ENCODE measurements at regions not wholly inside any gene's neighbourhood (a gene's known extent, or its start where the extent isn't known, plus 50 kb on each side); places are given as distances from the start of the nearest gene placed in this dataset.

DNA sequence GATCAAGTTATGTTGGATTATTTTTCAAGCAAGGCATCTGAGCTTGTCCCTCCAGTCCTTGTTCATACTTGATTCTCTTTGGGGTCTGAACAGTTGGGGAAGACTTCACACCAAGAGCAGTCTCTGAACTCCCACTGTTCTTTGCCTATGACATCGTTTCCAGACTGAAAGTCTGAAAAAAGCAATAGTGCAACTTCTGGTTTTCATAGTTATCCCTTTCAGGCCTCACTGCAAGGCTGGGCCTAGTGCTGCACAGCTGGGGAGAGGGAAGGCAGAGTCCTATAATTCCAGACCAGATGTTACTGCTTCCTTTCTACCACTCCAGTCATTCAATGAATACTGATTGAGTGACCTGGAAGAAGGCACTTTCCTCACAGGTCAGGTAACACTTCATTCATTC, 187.1 kb upstream of the CCND2 start:
- Histone ChIP-seq H3K9me3 (no peaks in the 10 kb centered on the region), H3K4me3 (no peak overlapping the region), H3K4me1 (replicated peaks) (no peaks in the 10 kb centered on the region), H3K27me3 (replicated peaks; ENCODE audit: insufficient read depth) (no peaks in the 10 kb centered on the region), H3K36me3 (no peaks in the 10 kb centered on the region), H3K27ac (no peak overlapping the region)
- TF ChIP-seq POLR2AphosphoS5 (IDR thresholded peaks at IDR 0.05), result no peak
- no peak for TF ChIP-seq POLR2A (IDR thresholded peaks at IDR 0.05)
- TF ChIP-seq, protein P1, sequence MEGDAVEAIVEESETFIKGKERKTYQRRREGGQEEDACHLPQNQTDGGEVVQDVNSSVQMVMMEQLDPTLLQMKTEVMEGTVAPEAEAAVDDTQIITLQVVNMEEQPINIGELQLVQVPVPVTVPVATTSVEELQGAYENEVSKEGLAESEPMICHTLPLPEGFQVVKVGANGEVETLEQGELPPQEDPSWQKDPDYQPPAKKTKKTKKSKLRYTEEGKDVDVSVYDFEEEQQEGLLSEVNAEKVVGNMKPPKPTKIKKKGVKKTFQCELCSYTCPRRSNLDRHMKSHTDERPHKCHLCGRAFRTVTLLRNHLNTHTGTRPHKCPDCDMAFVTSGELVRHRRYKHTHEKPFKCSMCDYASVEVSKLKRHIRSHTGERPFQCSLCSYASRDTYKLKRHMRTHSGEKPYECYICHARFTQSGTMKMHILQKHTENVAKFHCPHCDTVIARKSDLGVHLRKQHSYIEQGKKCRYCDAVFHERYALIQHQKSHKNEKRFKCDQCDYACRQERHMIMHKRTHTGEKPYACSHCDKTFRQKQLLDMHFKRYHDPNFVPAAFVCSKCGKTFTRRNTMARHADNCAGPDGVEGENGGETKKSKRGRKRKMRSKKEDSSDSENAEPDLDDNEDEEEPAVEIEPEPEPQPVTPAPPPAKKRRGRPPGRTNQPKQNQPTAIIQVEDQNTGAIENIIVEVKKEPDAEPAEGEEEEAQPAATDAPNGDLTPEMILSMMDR (IDR thresholded peaks at IDR 0.05), result no peak
- WGBS, result 68% methylated on average over 1 of the region's 1 CpG
- no peak for DNase-seq (ENCODE audit: low spot score)
- intact Hi-C loops (cut with DNase I), result no loop called here

DNA sequence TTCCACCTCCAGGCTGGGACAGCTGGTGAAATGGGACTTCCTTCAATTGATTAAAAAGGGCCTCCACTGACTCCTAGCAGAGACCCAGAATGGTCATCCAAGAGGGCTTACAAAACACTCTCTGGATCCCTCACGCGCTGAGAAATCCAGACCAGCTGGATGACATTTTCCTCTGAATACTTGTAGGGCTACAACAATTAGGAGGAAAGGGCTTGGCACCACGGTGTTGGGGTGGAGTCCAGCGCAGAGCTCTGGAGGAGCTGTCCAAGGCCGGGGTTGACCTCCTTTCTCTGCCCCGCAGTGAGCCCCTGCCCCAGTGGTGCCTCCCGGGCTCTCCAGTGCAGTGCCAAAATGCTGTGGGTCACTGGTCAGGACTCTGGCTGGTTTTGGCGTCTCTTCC, 189.0 kb upstream of the CCND2 start:
- no peak for DNase-seq (ENCODE audit: low spot score)
- Histone ChIP-seq H3K36me3 (no peaks in the 10 kb centered on the region), H3K4me1 (replicated peaks) (no peaks in the 10 kb centered on the region), H3K27me3 (replicated peaks; ENCODE audit: insufficient read depth) (no peaks in the 10 kb centered on the region), H3K9me3 (no peaks in the 10 kb centered on the region), H3K27ac (no peak overlapping the region), H3K4me3 (no peak overlapping the region)
- WGBS, result 64% methylated on average over 8 of the region's 8 CpGs
- intact Hi-C loops (cut with DNase I), result no loop called here
- TF ChIP-seq POLR2AphosphoS5 (IDR thresholded peaks at IDR 0.05) (no peak), POLR2A (IDR thresholded peaks at IDR 0.05) (no peak)
- TF ChIP-seq, protein P1 (IDR thresholded peaks at IDR 0.05), result no peak

DNA sequence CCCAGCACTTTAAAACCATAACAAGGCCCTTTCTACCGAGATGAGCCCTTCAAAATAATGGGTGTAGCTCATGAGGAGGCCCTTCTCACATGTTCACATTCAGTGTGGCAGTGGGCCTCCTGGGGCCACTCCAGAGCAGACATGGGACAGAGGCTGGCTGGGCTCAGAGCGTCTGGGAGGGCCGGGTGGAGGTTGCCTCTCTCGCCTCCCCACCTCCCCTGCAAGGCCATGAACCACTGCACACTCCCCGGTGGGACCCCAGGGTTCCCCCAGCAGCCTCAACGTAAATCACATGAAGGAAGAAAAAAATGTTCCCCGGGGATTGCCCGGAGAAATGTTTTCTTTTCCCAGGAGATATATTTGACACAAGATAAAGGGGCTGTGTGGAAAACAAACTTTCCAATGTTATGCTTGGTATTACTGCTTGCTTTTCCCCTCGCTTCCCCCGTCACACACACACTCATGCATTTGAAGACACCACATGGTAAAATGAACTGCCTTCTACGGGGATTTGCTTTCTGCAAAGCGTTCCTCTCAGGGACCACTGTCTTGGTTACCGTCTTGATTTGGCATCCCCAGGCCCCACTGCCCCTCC, 190.7 kb upstream of the CCND2 start:
- WGBS, result 71% methylated on average over 13 of the region's 13 CpGs
- H3K4me3 ChIP-seq, result no peak overlapping the region
- no peak for DNase-seq (ENCODE audit: low spot score)

DNA sequence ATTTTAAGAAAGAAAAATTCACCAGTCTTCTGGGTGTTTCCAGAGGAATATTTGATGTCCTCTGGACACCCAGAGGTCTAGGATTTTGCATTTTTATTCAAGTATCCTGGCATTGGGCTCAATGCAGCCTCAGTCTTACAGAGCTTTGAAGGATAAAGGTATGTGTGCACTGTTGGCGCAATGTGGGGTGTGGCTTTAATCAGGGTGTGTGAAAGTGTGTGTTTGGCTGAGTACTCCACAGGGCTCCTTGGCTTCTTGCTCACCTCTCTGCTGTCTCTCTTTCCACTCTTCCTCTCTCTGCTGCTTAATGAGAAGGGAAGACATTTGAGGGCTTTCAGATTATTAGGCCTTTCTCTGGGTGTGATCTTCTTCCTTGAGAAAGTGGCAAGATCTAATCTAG, 193.3 kb upstream of the CCND2 start:
- DNase-seq (ENCODE audit: low spot score), result no peak

More for the DNA sequence above, 190.7 kb upstream of the CCND2 start:
- Histone ChIP-seq H3K4me1 (replicated peaks) (no peaks in the 10 kb centered on the region), H3K9me3 (no peaks in the 10 kb centered on the region), H3K27ac (no peak overlapping the region), H3K27me3 (replicated peaks; ENCODE audit: insufficient read depth) (no peaks in the 10 kb centered on the region), H3K36me3 (no peaks in the 10 kb centered on the region)
- intact Hi-C loops (cut with DNase I), result no loop called here
- TF ChIP-seq POLR2AphosphoS5 (IDR thresholded peaks at IDR 0.05), result no peak
- TF ChIP-seq POLR2A (IDR thresholded peaks at IDR 0.05), result no peak
- TF ChIP-seq, protein P1 (IDR thresholded peaks at IDR 0.05), result no peak

DNA sequence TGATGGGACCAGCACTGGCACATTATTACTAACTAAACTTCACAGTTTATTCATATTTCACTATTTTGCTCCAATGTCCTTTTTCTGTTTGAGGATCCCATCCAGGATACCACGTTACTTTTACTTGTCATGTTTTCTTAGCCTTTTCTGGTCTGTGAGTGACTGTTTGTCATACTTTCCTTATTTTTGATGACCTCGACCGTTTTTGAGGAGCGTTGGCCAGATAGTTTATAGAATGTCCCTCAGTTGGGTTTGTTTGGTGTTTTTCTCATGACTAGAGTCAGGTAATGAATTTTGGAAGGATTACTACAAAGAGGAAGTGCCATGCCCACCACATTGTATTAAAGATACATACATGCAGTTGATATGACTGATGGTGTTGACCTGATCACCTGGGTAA, 199.4 kb upstream of the CCND2 start:
- H3K4me3 ChIP-seq, result no peak overlapping the region
- no peak for TF ChIP-seq POLR2AphosphoS5 (IDR thresholded peaks at IDR 0.05)
- TF ChIP-seq, protein P1 (IDR thresholded peaks at IDR 0.05), result no peak
- no peak for TF ChIP-seq POLR2A (IDR thresholded peaks at IDR 0.05)
- DNase-seq (ENCODE audit: low spot score), result no peak
- no peak overlapping the region for H3K27ac ChIP-seq
- H3K9me3 ChIP-seq, result no peaks in the 10 kb centered on the region
- H3K4me1 ChIP-seq (replicated peaks), result no peaks in the 10 kb centered on the region
- intact Hi-C loops (cut with DNase I), result no loop called here
- no peaks in the 10 kb centered on the region for H3K27me3 ChIP-seq (replicated peaks; ENCODE audit: insufficient read depth)
- WGBS, result 86% methylated on average over 4 of the region's 4 CpGs
- no peaks in the 10 kb centered on the region for H3K36me3 ChIP-seq

More for the DNA sequence above, 193.3 kb upstream of the CCND2 start:
- Histone ChIP-seq H3K36me3 (no peaks in the 10 kb centered on the region), H3K9me3 (no peaks in the 10 kb centered on the region), H3K27ac (no peak overlapping the region), H3K27me3 (replicated peaks; ENCODE audit: insufficient read depth) (no peaks in the 10 kb centered on the region), H3K4me3 (no peak overlapping the region), H3K4me1 (replicated peaks) (no peaks in the 10 kb centered on the region)
- intact Hi-C loops (cut with DNase I), result no loop called here
- 100% methylated on average over 1 of the region's 1 CpG for WGBS
- TF ChIP-seq POLR2AphosphoS5 (IDR thresholded peaks at IDR 0.05), result no peak
- TF ChIP-seq, protein P1 (IDR thresholded peaks at IDR 0.05), result no peak
- TF ChIP-seq POLR2A (IDR thresholded peaks at IDR 0.05), result no peak
